Thyroid gland (tissue), 4 donors: ENCODE measurements at regions not wholly inside any gene's neighbourhood (a gene's known extent, or its start where the extent isn't known, plus 50 kb on each side); places are given as distances from the start of the nearest gene placed in this dataset.

Source experiments
- DNase-seq, 2 donors: peaks; one replicate each; pipeline ENCODE4 v3.0.0-alpha.2; 2019
- H3K27ac ChIP-seq, 3 donors: fragments of 200-600 bp; sonication (generic); 1 replicate in 2 of 3; 2 replicates in 1 of 3; pipeline ENCODE4 v1.5.1; 2016 to 2019; ENCODE audit warnings: mild to moderate bottlenecking in 1 of 3, moderate library complexity in 1 of 3
- H3K27me3 ChIP-seq: fragments of 200-600 bp; sonication (generic); one replicate; pipeline ENCODE4 v1.5.1; 2019
- H3K36me3 ChIP-seq, 2 donors: fragments of 200-600 bp; sonication (generic); one replicate each; pipeline ENCODE4 v1.5.1; 2016 to 2019
- H3K4me1 ChIP-seq, 2 donors: fragments of 200-600 bp; sonication (generic); one replicate each; pipeline ENCODE4 v1.5.1; 2017 to 2019
- H3K4me3 ChIP-seq, 3 donors: fragments of 200-600 bp; sonication (generic); replicated peaks in 1 of 3; 1 replicate in 2 of 3; 2 replicates in 1 of 3; pipeline ENCODE4 v1.5.1; 2016; ENCODE audit warnings: mild to moderate bottlenecking in 1 of 3
- H3K9me3 ChIP-seq: fragments of 200-600 bp; sonication (generic); one replicate; pipeline ENCODE4 v1.5.1; 2017
- CTCF ChIP-seq, 6 experiments: fragments of 200-600 bp in 3 of 6; fragments of 450-650 bp in 3 of 6; sonication (generic) in 3 of 6; IDR thresholded peaks; one replicate each; pipeline ENCODE4 v1.5.1; 2016 to 2019; ENCODE audit warnings: antibody characterized with exemption in 6 of 6, mild to moderate bottlenecking in 2 of 6, inconsistent platforms in 1 of 6, moderate library complexity in 1 of 6
- POLR2A ChIP-seq, 2 donors: fragments of 450-650 bp; IDR thresholded peaks; one replicate each; pipeline ENCODE4 v1.6.1; 2017; ENCODE audit warnings: antibody characterized with exemption in 2 of 2, mild to moderate bottlenecking in 2 of 2, moderate library complexity in 1 of 2
- WGBS, 2 donors: methylation state at CpG; one replicate each; pipeline ENCODE4 v1.1.5; 2017; 5-methylcytosine and 5-hydroxymethylcytosine counted together
- intact Hi-C: fragments of 100-400 bp; cut with DNase I; formaldehyde crosslinking; loops from one replicate; pipeline ENCODE4 v1.15.1; 2023

GRCh38 chr1:157194731-157195520 lies 56.7 kb upstream of the ETV3 start:
- no peak for DNase-seq
- Histone ChIP-seq H3K4me1 (no peaks in the 10 kb centered on the region), H3K27me3 (no peaks in the 10 kb centered on the region), H3K36me3 (no peaks in the 10 kb centered on the region), H3K4me3 (no peak overlapping the region), H3K27ac (no peak overlapping the region), H3K9me3 (no peaks in the 10 kb centered on the region)
- TF ChIP-seq CTCF (IDR thresholded peaks at IDR 0.05) (no peak), POLR2A (IDR thresholded peaks at IDR 0.05) (no peak)
- 52 to 58% methylated on average over 23 to 35 of the region's 67 CpGs for WGBS, 2 donors
- intact Hi-C loops: loop anchor here (5.0 to 10.0 kb wide), 2 partner anchors 170 to 292 kb away; no protein-coding TSS in a partner anchor

DNA sequence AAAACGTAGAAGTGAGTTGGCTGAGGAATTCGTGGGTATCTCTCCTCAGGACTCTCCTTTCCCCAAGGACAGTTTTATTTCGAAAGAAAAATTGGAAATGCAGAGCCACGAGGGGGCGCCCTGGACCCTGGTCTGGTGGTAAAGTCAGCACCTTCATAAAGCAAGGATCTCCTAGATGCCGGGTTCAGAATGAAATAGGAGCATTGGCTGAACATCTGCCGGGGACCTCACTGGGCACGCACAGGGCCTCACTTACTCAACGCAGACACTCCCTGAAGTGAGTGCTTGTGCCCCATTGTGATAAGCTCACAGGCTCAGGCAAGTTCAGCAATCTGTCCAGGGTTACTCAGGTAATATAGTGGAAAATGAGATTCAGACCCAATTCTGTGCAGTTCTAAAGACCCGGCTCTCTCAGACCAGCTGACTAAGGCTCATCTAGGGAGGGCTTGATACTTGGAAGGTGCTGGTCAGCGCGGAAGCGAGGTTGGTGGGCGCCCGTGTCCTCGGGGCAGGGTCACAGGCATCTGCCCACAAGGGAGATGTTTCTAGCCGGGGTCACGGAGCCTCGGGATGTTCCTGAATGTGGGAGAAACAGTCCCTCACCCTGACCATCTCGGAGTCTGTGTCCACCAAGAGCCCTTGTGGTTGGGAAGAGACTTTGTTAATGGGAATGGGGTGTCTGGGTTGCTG lies 55.7 kb upstream of the ETV3 start:
- Histone ChIP-seq H3K27ac (no peak overlapping the region), H3K36me3 (no peaks in the 10 kb centered on the region), H3K4me3 (no peak overlapping the region), H3K9me3 (no peaks in the 10 kb centered on the region), H3K4me1 (no peaks in the 10 kb centered on the region), H3K27me3 (no peaks in the 10 kb centered on the region)
- intact Hi-C loops: loop anchor here (5.0 to 10.0 kb wide), 2 partner anchors 171 to 293 kb away; no protein-coding TSS in a partner anchor
- WGBS, 2 donors: 48 to 50% methylated on average over 20 of the region's 20 CpGs
- TF ChIP-seq CTCF (IDR thresholded peaks at IDR 0.05) (peak; percentile 13 to 76 (median 52)), POLR2A (IDR thresholded peaks at IDR 0.05) (no peak)
- peak; percentile 71 to 82 for DNase-seq

GRCh38 chr1:157193219-157193618 lies 55.0 kb upstream of the ETV3 start:
- Histone ChIP-seq H3K4me3 (no peak overlapping the region), H3K27ac (no peak overlapping the region), H3K27me3 (no peaks in the 10 kb centered on the region), H3K4me1 (no peaks in the 10 kb centered on the region), H3K36me3 (no peaks in the 10 kb centered on the region), H3K9me3 (no peaks in the 10 kb centered on the region)
- DNase-seq: no peak
- intact Hi-C loops: loop anchor here (5.0 to 10.0 kb wide), 2 partner anchors 172 to 294 kb away; no protein-coding TSS in a partner anchor
- TF ChIP-seq POLR2A (IDR thresholded peaks at IDR 0.05) (no peak), CTCF (IDR thresholded peaks at IDR 0.05) (no peak)
- 17 to 25% methylated on average over 1 of the region's 1 CpG for WGBS, 2 donors

- H3K4me1 ChIP-seq: no peaks in the 10 kb centered on the region
Observed at GRCh38 chr1:157189986-157190982, 52.1 kb upstream of the ETV3 start.

More at GRCh38 chr1:157189986-157190982, 52.1 kb upstream of the ETV3 start:
- Histone ChIP-seq H3K9me3 (no peaks in the 10 kb centered on the region), H3K4me3 (no peak overlapping the region), H3K27ac (no peak overlapping the region), H3K36me3 (no peaks in the 10 kb centered on the region), H3K27me3 (no peaks in the 10 kb centered on the region)
- intact Hi-C loops: loop anchor here (5.0 to 10.0 kb wide), 2 partner anchors 175 to 297 kb away; no protein-coding TSS in a partner anchor
- DNase-seq: no peak
- 86 to 87% methylated on average over 22 of the region's 22 CpGs for WGBS, 2 donors
- TF ChIP-seq CTCF (IDR thresholded peaks at IDR 0.05) (no peak), POLR2A (IDR thresholded peaks at IDR 0.05) (no peak)
